Tibial artery (tissue), 4 donors: ENCODE measurements at regions not wholly inside any gene's neighbourhood (a gene's known extent, or its start where the extent isn't known, plus 50 kb on each side); places are given as distances from the start of the nearest gene placed in this dataset.

ENCODE experiments used
- DNase-seq, 2 donors: peaks; one replicate each; pipeline ENCODE4 v3.0.0-alpha.2; 2019
- H3K27ac ChIP-seq, 2 donors: fragments of 200-600 bp; sonication (generic) in 1 of 2; 1 replicate in 1 of 2; 2 replicates in 1 of 2; pipeline ENCODE4 v1.5.1; 2018 to 2019; ENCODE audit warnings: mild to moderate bottlenecking in 1 of 2
- H3K27me3 ChIP-seq, 2 donors: fragments of 200-600 bp; sonication (generic) in 1 of 2; one replicate each; pipeline versions ENCODE4 v1.5.1 to v1.6.0; 2016 to 2019
- H3K36me3 ChIP-seq, 3 donors: fragments of 200-600 bp; sonication (generic) in 2 of 3; one replicate each; pipeline ENCODE4 v1.5.1; 2016 to 2019; ENCODE audit warnings: mild to moderate bottlenecking in 2 of 3
- H3K4me1 ChIP-seq, 4 donors: fragments of 200-600 bp; sonication (generic) in 2 of 4; 1 replicate in 3 of 4; 2 replicates in 1 of 4; pipeline ENCODE4 v1.5.1; 2016 to 2019
- H3K4me3 ChIP-seq, 2 donors: fragments of 200-600 bp; sonication (generic) in 1 of 2; 1 replicate in 1 of 2; 2 replicates in 1 of 2; pipeline ENCODE4 v1.5.1; 2018 to 2019; ENCODE audit warnings: mild to moderate bottlenecking in 2 of 2
- H3K9me3 ChIP-seq, 3 donors: fragments of 200-600 bp; sonication (generic) in 1 of 3; one replicate each; pipeline ENCODE4 v1.5.1; 2016 to 2019
- CTCF ChIP-seq, 2 experiments: fragments of 200-600 bp in 1 of 2; fragments of 450-650 bp in 1 of 2; IDR thresholded peaks; one replicate each; pipeline ENCODE4 v1.5.1; 2017 to 2019; ENCODE audit warnings: antibody characterized with exemption in 2 of 2, mild to moderate bottlenecking in 1 of 2, moderate library complexity in 1 of 2
- intact Hi-C: fragments of 100-400 bp; cut with DNase I; formaldehyde crosslinking; loops from one replicate; pipeline ENCODE4 v1.15.0; 2023; ENCODE audit warnings: low total_unique reads

- Histone ChIP-seq H3K27ac (no peak overlapping the region), H3K4me1 (no peaks in the 10 kb centered on the region), H3K4me3 (no peak overlapping the region), H3K9me3 (no peaks in the 10 kb centered on the region), H3K36me3 (no peaks in the 10 kb centered on the region), H3K27me3 (no peaks in the 10 kb centered on the region)
- no peak for TF ChIP-seq CTCF (IDR thresholded peaks at IDR 0.05)
- intact Hi-C loops, result loop anchor here (10.0 kb wide), 1 partner anchor 657 kb away; the partner anchor contains the start of gene PITX2
- DNase-seq, result no peak
Measured at GRCh38 chr4:111282035-111282434, 659.2 kb upstream of the PITX2 start.

DNA sequence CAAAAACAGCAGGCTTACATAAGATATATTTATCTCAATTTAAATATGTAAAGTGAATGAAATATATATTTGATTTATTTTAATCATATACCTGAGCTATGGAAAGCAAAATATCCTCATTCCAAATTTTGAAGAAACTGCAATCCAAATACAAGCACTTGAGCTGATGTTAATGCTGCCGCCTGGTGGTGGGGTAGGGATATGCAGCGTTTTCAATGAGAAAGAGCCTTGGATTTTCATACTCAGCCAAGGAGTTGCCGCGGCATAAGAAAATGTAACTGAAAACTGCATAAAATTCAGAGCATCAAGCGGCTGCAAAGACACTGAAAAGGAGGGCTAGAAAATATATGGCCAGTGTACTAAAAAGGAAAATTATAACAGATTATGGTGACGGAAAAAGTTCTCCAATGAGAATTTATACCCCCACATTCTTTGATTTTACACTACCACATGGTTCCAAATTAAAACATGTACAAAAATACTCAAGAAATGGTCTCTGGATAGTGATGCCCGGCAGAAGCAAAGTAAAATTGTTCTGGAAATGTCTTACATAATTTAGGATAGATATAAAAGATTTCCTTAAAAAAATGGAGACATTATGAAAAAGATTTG lies 660.3 kb upstream of the PITX2 start:
- intact Hi-C loops, result loop anchor here (10.0 kb wide), 1 partner anchor 658 kb away; the partner anchor contains the start of gene PITX2

GRCh38 chr4:111296466-111296865 lies 673.6 kb upstream of the PITX2 start:
- TF ChIP-seq CTCF (IDR thresholded peaks at IDR 0.05), result no peak
- intact Hi-C loops, result no loop called here

More for the DNA sequence above, 660.3 kb upstream of the PITX2 start:
- DNase-seq, result peak in 1 of 2 donors; percentile 26
- no peaks in the 10 kb centered on the region for H3K36me3 ChIP-seq
- peak; percentile 58 to 73 for TF ChIP-seq CTCF (IDR thresholded peaks at IDR 0.05)
- no peak overlapping the region for H3K4me3 ChIP-seq
- H3K27ac ChIP-seq, result no peak overlapping the region
- H3K27me3 ChIP-seq, result no peaks in the 10 kb centered on the region
- no peaks in the 10 kb centered on the region for H3K4me1 ChIP-seq
- no peaks in the 10 kb centered on the region for H3K9me3 ChIP-seq

DNA sequence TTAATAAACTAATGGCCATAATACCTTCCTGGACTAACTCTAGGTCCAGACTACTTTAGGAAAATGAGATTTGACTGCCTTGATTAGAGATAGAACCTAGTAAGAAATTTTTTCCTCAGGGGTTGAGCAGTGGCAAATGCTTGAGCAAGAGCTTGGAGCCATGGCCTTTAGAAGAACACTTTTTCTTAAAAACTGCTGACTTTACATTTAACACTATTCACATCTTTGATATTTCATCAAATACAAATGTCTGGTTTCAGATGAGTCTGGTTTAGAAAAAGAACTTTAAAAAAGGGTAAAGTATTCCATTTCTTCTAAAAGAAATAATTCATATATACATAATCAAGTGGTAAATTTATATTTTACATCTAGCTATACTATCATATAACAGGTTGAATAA lies 680.9 kb upstream of the PITX2 start:
- no peak for DNase-seq
- H3K27ac ChIP-seq, result no peak overlapping the region

More at GRCh38 chr4:111296466-111296865, 673.6 kb upstream of the PITX2 start:
- Histone ChIP-seq H3K4me3 (no peak overlapping the region), H3K27ac (no peak overlapping the region), H3K9me3 (no peaks in the 10 kb centered on the region), H3K36me3 (no peaks in the 10 kb centered on the region), H3K27me3 (no peaks in the 10 kb centered on the region), H3K4me1 (no peaks in the 10 kb centered on the region)
- no peak for DNase-seq

DNA sequence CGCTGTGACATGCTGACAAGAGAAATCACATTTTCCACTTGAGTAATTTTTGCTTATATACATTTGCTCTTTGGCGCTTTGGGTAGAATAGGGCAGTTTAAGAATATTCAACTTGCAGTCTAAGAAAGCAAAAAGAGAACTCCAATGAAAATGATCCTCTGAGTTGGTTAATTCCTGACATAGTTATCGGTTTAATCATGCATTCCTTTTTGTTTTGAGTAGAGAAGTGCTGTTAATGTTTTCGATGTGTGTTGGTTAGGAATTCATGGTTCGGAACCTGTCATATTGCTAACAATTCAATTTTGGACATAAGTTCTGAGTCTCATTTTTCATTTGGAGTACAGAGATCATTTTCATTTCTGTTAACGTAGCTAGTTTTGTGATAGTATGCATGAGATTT lies 700.6 kb upstream of the PITX2 start:
- Histone ChIP-seq H3K27ac (no peak overlapping the region), H3K36me3 (no peaks in the 10 kb centered on the region), H3K27me3 (no peaks in the 10 kb centered on the region), H3K4me3 (peak overlapping the region in 1 of 2 donors; percentile 13), H3K9me3 (no peaks in the 10 kb centered on the region), H3K4me1 (peaks cover 0 to 17% (median 5%) of the 10 kb centered on the region in 4 donors)
- TF ChIP-seq CTCF (IDR thresholded peaks at IDR 0.05), result no peak
- intact Hi-C loops, result no loop called here
- no peak for DNase-seq

More for the DNA sequence above, 680.9 kb upstream of the PITX2 start:
- Histone ChIP-seq H3K4me1 (no peaks in the 10 kb centered on the region), H3K36me3 (no peaks in the 10 kb centered on the region), H3K4me3 (no peak overlapping the region), H3K27me3 (no peaks in the 10 kb centered on the region), H3K9me3 (no peaks in the 10 kb centered on the region)
- intact Hi-C loops, result no loop called here
- TF ChIP-seq CTCF (IDR thresholded peaks at IDR 0.05), result no peak
